HTR-8/SVneo (cell line): ENCODE measurements at regions not wholly inside any gene's neighbourhood (a gene's known extent, or its start where the extent isn't known, plus 50 kb on each side); places are given as distances from the start of the nearest gene placed in this dataset.
"Not testable (repeated sequence)": the region's sequence is repeated elsewhere in the genome, so short reads cannot be mapped to it uniquely, and the experiment has no call there.

ENCODE experiments used
- DNase-seq: peaks from one replicate; pipeline ENCODE4 v3.0.0; 2011; ENCODE audit warnings: low spot score, mixed read lengths; ENCODE audit not compliant: insufficient read length
- FAIRE-seq: peaks from 2 replicates; lab custom pipeline; 2011; peaks lifted over from hg19 to GRCh38; lab: Jason Lieb, UNC

DNA sequence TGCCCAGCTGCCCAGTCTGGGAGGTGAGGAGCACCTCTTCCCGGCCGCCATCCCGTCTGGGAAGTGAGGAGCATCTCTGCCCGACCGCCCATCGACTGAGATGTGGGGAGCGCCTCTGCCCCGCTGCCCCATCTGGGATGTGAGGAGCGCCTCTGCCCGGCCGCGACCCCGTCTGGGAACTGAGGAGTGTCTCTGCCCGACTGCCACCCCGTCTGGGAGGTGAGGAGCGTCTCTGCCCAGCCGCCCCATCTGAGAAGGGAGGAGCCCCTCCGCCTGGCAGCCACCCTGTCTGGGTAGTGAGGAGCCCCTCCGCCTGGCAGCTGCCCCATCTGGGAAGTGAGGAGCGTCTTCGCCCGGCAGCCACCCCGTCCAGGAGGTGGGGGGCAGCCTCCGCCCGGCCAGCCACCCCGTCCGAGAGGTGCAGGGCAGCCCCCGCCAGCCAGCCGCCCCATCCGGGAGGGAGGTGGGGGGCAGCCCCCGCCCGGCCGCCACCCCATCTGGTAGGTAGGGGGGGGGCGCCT is 361.4 kb downstream of the ZBBX start:
- not testable (repeated sequence) for DNase-seq, FAIRE-seq

DNA sequence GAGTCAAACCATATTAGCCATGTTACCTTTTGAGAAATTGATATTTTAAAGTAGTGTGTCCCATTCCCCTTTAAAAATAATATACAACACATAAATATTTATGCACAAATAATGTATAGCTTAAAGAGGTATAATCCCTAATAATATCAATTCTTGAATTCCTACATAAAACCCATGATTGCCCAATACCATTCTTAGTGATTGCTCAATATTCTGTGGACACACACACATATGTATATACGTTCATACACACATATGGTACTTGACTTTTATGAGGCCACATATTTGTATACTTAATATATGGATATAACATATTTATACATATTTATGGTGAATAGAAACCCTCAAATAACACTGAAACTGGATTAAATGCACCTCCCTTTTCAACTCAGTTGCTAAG is 367.4 kb downstream of the ZBBX start:
- FAIRE-seq (no peak), DNase-seq (no peak)

DNA sequence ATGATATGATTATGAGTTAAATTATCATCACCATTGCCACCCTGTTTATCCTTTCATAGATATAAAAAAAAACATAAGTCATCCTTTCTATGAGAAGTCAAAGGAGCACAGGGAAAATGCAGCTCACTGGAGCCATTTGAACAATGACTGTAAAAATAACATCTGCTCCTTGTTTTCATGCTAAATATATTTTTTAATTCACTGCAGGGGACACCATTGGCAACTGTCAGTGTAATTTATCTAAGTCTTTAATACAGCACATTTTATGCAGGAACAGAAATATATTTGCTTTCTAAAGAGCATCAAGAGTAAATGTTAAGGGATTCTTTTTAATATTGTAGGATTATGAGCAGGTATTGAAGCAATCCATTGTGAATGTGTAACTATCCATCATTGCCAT is 371.3 kb downstream of the ZBBX start:
- DNase-seq, result no peak
- no peak for FAIRE-seq

DNA sequence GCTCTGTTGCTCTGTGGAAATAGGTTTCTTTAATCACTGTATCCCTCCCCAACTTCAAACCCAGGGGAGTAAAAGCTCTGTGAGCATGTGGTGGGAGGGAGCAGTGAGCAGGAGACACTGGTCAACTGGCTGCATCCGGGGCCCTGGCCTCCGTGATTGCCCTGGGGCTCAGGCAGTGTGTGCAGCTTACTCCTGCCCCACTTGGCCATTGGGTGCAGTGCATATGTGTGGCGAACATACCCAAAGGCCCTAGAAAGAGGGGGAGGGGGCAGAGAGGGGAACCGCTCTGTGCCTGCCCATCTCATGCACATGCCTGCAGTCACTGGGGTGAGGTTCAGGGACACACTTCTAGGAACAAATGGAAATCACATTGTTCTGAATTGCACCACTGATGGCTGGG is 378.7 kb downstream of the ZBBX start:
- DNase-seq, result no peak
- no peak for FAIRE-seq

DNA sequence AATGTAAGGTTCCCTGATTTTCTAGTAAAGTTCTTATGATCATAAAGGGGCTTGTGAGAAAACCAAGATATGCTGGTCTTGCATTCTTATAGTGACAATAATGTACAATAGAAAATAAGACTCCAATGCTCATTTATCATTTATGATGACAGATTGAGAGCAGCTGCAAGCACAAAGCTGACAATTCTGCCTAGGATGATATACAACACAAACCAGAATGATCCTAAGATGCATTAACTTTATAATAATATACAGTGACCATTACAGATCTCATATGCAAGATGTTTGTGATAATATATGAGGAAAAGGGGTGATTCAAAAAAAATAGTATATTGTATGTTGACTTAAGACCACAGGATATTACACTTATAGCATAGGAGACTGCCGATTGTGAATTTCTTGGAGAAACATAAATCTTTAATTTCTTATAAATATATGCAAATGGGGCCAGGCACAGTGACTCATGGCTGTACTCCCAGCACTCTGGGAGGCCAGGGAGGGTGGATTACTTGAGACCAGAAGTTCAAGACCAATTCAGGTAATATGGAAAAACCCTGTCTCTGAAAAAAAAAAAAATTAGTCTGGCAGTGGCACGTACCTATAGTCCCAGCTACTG is 387.0 kb downstream of the ZBBX start:
- FAIRE-seq (no peak), DNase-seq (peak; percentile 23)

DNA sequence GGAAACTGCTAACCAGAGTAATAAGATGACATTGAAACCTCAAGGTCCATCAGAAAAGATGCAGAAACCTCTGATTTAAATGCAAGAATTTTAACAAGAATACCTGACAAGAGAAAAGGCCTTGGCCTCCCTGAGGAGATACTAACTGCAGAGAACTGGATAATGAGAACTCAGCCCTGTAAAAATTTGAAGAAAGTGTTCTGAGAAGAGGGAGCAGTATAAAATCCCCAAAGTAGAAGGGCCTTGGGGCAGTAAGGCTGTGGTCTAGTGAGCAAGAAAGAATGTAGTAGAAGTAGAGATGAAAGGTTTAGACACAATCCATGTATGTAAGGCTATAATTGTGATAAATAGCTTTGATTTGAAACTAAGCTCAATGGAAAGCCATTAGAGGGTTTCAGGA is 394.1 kb downstream of the ZBBX start:
- DNase-seq (no peak), FAIRE-seq (no peak)

DNA sequence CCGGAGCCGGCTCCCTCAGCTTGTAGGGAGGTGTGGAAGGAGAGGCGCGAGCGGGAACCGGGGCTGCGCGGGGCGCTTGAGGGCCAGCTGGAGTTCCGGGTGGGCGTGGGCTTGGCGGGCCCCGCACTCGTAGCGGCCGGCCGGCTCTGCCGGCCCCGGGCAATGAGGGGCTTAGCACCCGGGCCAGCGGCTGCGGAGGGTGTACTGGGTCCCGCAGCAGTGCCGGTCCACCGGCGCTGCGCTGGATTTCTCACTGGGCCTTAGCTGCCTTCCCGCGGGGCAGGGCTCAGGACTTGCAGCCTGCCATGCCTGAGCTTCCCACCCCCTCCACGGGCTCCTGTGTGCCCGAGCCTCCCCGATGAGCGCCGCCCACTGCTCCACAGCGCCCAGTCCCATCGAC is 404.3 kb downstream of the ZBBX start:
- FAIRE-seq, DNase-seq: not testable (repeated sequence)

DNA sequence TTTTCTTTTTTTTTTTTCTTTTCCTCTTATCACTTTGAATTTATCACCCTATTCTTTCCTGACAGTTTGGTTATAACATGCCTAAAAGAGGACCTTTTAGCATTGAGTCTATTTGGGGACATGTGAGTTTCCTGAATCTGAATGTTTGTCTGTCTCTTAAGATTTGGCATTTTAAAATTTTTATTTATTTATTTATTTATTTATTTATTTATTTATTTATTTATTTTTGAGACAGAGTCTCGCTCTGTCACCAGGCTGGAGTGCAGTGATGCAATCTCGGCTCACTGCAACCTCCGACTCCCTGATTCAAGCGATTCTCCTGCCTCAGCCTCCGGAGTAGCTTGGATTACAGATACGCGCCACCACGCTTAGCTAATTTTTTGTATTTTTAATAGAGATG is 412.4 kb downstream of the ZBBX start:
- not testable (repeated sequence) for DNase-seq, FAIRE-seq

DNA sequence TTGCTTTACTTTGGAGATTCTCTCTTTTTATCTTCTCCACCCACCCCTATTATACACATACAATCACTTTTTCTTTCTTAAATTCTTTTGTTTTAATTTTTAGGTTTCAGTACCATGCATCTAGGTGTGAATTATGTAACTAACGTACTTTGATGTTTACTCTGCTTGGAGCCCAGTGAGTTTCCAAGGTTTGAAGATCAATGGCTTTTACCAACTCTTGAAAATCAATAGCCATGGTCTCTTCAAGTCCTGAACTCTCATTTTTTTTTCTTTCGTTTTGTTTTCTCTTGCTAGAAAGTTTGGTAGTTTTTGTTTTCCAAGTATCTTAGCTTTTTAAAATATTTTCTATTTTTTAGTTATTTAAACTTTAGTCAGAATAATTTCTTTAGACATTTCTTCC is 417.2 kb downstream of the ZBBX start:
- no peak for FAIRE-seq

DNA sequence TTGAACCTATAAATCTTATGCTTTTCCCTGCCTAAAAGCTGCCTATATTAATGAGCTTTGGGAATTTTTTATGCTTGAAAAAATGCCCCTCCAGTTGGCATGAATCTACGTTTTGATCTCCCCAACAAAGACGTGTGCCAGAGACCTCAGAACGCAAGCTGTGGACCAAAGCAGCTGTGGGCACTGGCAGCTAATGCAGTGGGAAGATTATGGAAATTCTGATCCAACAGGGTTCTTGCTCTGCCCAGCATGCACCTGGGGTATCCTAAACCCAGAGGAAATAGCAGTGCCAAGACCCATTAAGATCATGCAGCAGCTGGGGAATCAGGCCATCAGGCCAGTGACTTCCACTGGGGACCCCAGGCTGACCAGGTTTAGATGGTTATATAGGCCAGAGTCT is 423.0 kb downstream of the ZBBX start:
- FAIRE-seq, result no peak
- no peak for DNase-seq

More for the DNA sequence above, 417.2 kb downstream of the ZBBX start:
- no peak for DNase-seq

DNA sequence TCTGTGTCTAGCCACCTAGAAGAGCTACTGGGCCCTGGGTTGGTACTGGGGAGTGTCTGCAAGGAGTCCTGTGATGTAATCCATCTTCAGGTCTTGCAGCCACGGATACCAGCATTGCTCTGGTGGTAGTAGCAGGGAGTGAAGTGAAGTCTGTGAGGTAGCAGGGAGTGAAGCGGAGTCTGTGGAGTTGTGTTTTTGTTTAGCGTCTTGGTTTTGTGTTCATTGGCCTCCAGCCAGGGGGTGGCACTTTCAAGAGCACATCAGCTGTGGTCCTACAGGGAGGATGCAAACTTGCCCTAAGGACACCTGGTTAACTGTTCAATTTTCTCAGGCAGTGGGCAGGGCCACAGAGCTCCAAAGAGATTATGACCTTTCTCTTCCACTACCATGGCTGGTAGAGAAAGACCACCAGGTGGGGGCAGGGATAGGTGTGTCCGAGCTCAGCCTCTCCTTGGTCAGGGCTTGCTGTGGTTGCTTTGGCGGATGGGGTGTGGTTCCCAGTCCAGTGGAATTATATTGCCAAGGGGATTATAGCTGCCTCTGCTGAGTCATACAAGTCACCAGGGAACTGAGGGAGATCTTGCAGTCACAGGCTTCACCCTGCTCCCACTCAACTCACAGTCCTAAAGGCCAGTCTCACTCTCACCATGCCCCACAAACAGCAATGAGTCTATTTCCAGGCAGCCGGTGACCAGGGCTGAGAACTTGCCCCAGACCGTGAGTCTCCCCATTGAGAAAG is 424.7 kb downstream of the ZBBX start:
- no peak for DNase-seq
- FAIRE-seq, result peak; percentile 9

DNA sequence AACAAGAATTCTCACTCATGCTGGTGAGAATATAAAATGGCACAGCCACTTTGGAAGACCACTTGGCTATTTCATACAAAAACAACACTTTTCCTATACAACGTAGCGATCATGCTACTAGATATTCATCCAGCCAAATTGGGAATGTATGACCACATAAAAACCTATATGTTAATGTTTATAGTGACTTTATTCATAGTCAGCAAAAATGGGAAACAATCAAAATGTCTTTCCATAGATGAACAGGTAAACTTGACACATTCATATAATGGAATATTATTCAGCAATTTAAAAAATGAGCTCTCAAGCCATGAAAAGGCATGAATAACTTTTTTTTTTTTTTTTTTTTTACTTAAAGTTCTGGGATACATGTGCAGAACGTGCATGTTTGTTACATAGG is 445.2 kb downstream of the ZBBX start:
- FAIRE-seq, result no peak

DNA sequence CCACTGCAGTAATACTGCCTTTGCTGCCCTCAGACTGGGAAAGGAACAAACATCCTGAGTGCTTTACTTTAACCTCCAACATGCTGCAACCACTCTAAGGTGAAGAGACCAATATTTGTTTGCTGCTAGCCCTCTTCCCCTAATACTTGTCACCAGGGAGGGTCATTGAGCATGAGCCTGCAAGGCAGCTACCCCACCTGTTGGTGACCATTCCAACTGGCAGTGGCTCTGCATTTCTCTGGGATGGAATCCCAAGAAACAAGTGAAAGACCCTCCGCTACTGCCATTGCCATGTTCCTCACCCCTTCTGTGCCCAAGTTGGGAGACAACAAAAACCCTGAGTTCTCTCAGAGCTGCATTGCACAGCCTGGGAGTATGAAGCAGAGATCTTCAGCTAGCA is 462.7 kb downstream of the ZBBX start:
- no peak for FAIRE-seq

More for the DNA sequence above, 445.2 kb downstream of the ZBBX start:
- no peak for DNase-seq

DNA sequence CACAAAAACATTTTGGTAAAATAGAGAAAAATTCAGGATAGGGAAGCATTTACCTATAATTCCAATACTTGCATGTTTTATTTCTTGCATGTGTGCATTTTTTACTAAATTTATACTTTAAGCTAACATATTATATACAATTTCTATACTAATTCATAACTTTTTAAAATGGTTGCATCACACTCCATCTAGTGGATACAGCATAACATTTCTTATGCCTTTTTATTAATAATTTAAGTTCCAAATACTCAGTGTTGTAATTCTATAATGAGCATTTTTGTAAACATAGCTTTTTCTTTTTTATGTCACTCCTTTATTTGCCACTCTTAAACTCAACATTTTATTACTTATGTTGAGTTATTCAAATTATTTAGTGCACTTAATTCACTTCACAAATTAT is 477.7 kb downstream of the ZBBX start:
- FAIRE-seq (no peak), DNase-seq (no peak)

More for the DNA sequence above, 462.7 kb downstream of the ZBBX start:
- DNase-seq, result no peak

DNA sequence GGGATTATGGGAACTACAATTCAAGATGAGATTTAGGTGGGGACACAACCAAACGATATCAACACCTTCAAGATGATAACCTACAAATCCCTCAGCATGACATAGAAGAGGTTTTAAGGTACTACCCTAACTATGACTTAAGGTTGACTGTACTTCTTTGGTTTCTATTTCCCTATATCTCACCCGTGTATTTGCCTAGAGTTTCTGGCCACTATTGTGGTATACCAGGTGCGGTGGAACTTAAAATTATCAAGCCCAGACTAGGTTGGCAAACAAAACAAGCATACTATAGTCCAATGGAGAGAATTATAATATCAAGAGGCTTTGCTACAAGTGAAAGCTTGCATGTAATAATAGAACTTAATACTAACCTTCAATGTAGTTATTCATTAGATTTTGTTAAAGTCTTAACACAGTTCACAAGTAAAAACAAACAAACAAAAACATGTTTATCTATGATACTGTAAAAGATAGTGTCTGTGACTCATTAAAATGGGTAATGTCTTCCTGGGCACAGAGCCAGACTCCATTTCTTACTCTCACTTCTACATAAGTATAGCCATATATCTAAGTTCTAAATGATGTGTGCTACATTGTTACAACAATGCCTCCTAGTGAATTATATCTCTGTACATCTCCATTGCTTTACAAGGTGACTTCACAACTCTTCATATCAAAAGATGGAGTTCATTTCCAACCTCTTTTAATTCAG is 479.1 kb downstream of the ZBBX start:
- FAIRE-seq, result no peak
- no peak for DNase-seq

DNA sequence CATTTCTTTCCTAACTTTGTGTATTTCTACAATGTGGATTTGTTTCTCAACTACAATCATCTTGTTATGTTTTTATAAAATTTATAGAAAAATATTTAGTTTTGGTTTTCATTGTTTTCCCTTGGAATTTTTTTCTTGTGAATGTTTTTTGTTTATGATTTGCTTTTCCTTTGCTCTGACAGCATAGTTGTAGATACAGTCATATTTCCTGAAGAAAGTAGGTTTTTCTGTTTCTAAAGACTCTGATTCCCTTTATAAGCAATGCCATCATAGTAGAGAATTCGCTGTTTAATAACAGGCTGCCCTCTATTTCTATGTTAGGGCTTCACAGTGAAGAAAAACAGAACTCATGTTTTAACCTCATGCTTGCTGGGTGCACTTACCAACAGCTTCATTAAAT is 482.3 kb downstream of the ZBBX start:
- DNase-seq (peak; percentile 4), FAIRE-seq (no peak)

DNA sequence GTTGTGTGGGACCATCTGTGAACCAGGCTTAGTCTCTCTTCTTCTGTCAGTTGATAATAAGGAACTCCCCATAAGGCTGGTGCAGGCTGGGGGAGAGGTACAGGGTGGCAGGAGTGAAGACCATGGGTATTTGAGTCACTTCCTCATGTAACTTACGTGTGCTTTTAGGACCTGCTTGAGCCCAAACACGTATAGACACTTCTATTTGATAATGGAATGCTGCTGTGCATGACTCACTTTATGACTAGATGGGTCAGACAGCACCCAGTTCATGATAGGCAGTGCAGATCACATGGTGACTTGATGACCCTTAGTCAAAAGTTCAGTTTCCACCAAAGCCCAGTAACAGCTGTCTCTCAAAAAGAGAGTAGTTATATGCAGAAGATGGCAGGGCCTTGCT is 490.9 kb downstream of the ZBBX start:
- DNase-seq (no peak), FAIRE-seq (no peak)

DNA sequence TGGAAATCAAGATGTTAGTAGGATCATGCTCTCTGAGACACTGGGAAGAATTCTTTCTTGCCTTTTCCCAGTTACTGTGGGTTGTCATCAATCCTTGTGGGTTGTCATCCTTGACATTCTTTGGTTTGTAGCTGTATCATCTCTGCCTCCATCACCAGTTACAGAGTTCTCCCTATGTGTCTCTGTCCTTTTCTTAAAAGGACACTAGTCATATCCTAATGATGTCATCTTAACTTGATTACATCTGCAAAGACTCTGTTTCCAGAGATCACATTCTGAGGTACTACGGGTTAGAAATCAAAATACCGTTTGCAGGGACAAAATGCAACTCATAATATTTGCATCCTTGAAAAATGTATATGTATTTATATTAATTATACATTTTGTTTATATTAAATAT is 500.4 kb downstream of the ZBBX start:
- DNase-seq (no peak), FAIRE-seq (no peak)

DNA sequence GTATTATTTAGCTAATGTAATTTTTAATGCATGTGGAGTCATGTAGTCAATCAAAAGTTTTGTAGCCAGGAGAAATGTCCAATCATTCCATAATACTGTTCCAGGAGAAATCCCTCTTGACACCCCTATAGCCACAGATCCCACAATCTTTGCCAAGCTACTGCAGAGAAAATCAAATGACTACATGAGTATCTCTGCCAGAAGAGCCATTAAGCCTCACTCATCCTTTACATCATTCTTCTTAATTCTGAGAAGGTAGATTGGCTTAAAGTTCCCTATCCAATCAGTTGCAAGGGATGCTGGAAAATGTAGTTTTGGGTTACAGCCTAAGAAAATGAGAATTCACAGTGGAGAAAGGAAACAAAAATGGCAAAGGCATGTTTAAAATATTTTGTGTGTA is 502.1 kb downstream of the ZBBX start:
- FAIRE-seq (no peak), DNase-seq (no peak)

DNA sequence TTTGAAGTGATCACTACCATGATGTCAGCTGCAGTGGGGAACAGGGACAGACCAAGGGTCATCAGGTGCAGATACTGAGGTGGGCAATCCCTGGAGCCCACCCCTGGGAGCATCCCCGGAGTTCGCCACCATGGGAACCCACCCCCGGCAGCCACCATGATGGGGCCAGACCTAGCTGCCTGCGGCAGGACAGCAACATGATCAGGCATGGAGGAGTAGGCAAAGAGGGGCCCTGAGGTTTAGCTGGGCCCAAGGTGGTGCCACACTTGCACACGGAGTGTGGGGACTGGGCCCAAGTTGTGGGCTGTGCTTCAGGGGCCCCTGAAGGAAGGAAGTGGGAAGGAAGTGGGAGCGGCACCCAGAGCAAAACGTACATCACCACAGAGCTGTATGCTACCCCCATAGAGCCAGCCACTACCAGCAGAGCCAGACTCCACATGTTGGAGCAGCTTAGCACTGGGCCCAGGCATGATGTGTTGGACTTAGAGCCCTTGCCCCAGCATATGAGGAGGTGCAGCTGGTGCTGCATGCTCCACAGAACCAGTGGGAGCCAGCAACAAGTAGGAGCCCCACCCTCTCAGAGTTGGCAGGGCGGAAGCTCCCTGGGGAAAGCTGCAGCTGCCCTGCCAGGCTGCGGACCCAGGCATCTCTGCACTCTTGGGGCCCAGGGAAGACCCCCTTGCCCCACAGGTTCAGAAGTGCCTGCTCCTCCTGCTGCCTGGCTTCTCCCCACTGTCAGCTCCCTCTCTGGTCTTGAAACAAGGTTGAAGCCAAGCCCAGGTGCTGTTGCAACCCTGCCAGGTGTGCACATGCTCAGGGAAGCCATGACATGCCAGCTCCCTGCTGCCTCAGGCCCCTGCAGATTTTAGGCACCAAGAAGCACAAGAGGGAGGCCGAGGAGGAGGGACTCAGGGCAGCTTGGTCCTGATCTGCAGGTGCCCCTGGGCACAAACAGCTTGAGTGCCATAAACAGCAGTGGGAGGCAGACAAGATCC is 515.3 kb downstream of the ZBBX start:
- DNase-seq (no peak), FAIRE-seq (no peak)
